Uterus (tissue), 3 donors: ENCODE measurements at regions not wholly inside any gene's neighbourhood (a gene's known extent, or its start where the extent isn't known, plus 50 kb on each side); places are given as distances from the start of the nearest gene placed in this dataset.

Experiments
- DNase-seq, 2 donors: peaks; one replicate each; pipeline ENCODE4 v3.0.0-alpha.2; 2019 to 2020
- H3K27ac ChIP-seq, 2 donors: fragments of 200-600 bp; sonication (generic); 1 replicate in 1 of 2; 2 replicates in 1 of 2; pipeline ENCODE4 v1.5.1; 2016 to 2018
- H3K27me3 ChIP-seq, 2 donors: fragments of 200-600 bp; sonication (generic); one replicate each; pipeline ENCODE4 v1.5.1; 2018 to 2019; ENCODE audit warnings: control low read depth in 1 of 2
- H3K36me3 ChIP-seq, 2 donors: fragments of 200-600 bp; sonication (generic); one replicate each; pipeline ENCODE4 v1.5.1; 2019; ENCODE audit warnings: control low read depth in 1 of 2
- H3K4me1 ChIP-seq, 2 donors: fragments of 200-600 bp; sonication (generic); one replicate each; pipeline ENCODE4 v1.5.1; 2018 to 2019; ENCODE audit warnings: control low read depth in 1 of 2
- H3K4me3 ChIP-seq, 2 donors: fragments of 200-600 bp; sonication (generic); 1 replicate in 1 of 2; 2 replicates in 1 of 2; pipeline ENCODE4 v1.5.1; 2018 to 2019; ENCODE audit warnings: mild to moderate bottlenecking in 1 of 2
- H3K9me3 ChIP-seq, 2 donors: fragments of 200-600 bp; sonication (generic); one replicate each; pipeline ENCODE4 v1.5.1; 2019; ENCODE audit warnings: control low read depth in 1 of 2
- CTCF ChIP-seq, 4 experiments: fragments of 200-600 bp in 2 of 4; fragments of 450-650 bp in 2 of 4; sonication (generic) in 2 of 4; IDR thresholded peaks; one replicate each; pipeline ENCODE4 v1.5.1; 2016 to 2019; ENCODE audit warnings: antibody characterized with exemption in 4 of 4, mild to moderate bottlenecking in 2 of 4, moderate library complexity in 1 of 4
- POLR2A ChIP-seq, 2 donors: fragments of 450-650 bp; IDR thresholded peaks; one replicate each; pipeline ENCODE4 v1.6.1; 2016; ENCODE audit warnings: antibody characterized with exemption in 2 of 2, mild to moderate bottlenecking in 1 of 2, moderate library complexity in 1 of 2
- intact Hi-C: fragments of 100-400 bp; cut with DNase I; formaldehyde crosslinking; loops from one replicate; pipeline ENCODE4 v1.15.1; 2023; ENCODE audit warnings: low total_unique reads
- donor health status: DM: yes; HTN: yes; CAD: no.

GRCh38 chr5:93674866-93675459 is 66.4 kb downstream of the POU5F2 start:
- no peaks in the 10 kb centered on the region for H3K4me1 ChIP-seq
- no peaks in the 10 kb centered on the region for H3K9me3 ChIP-seq
- no peak overlapping the region for H3K4me3 ChIP-seq
- DNase-seq, result no peak
- intact Hi-C loops, result no loop called here
- H3K27me3 ChIP-seq, result no peaks in the 10 kb centered on the region
- no peak overlapping the region for H3K27ac ChIP-seq
- no peaks in the 10 kb centered on the region for H3K36me3 ChIP-seq
- no peak for TF ChIP-seq CTCF (IDR thresholded peaks at IDR 0.05)
- no peak for TF ChIP-seq POLR2A (IDR thresholded peaks at IDR 0.05)

GRCh38 chr5:93674138-93674537 is 67.3 kb downstream of the POU5F2 start:
- TF ChIP-seq CTCF (IDR thresholded peaks at IDR 0.05) (no peak), POLR2A (IDR thresholded peaks at IDR 0.05) (no peak)
- Histone ChIP-seq H3K36me3 (no peaks in the 10 kb centered on the region), H3K4me1 (no peaks in the 10 kb centered on the region), H3K4me3 (no peak overlapping the region), H3K27ac (no peak overlapping the region), H3K27me3 (no peaks in the 10 kb centered on the region), H3K9me3 (no peaks in the 10 kb centered on the region)
- intact Hi-C loops, result no loop called here
- no peak for DNase-seq

- Histone ChIP-seq H3K27ac (no peak overlapping the region), H3K27me3 (no peaks in the 10 kb centered on the region), H3K4me1 (no peaks in the 10 kb centered on the region), H3K4me3 (no peak overlapping the region), H3K36me3 (no peaks in the 10 kb centered on the region), H3K9me3 (no peaks in the 10 kb centered on the region)
- DNase-seq, result no peak
- intact Hi-C loops, result no loop called here
- TF ChIP-seq POLR2A (IDR thresholded peaks at IDR 0.05), result no peak
- TF ChIP-seq CTCF (IDR thresholded peaks at IDR 0.05), result no peak
These were observed 68.0 kb downstream of the POU5F2 start for GRCh38 chr5:93673316-93673954.

GRCh38 chr5:93665648-93666047 is 75.8 kb downstream of the POU5F2 start:
- no peak for TF ChIP-seq POLR2A (IDR thresholded peaks at IDR 0.05)
- no peak for TF ChIP-seq CTCF (IDR thresholded peaks at IDR 0.05)
- intact Hi-C loops, result no loop called here

DNA sequence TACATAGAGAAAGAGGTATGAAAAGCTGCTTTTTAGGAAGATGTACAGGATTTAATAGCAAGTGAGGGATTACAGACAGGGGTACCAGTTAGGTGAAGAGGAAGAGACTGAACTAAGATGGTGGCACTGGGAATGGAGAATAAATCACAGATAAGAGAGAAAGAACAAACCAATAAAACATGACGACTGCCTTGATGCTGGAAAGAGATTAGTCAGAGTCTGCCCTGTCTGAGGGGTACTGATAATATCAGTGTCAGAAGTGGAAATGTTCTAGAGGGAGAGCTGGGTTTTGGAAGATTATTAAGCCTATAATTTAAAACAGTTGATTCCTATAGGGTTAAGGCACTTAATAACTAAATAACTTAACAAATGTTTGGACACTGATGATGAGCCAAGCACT is 77.7 kb downstream of the NR2F1 start:
- intact Hi-C loops, result no loop called here

More at GRCh38 chr5:93665648-93666047, 75.8 kb downstream of the POU5F2 start:
- Histone ChIP-seq H3K27ac (no peak overlapping the region), H3K4me1 (no peaks in the 10 kb centered on the region), H3K36me3 (no peaks in the 10 kb centered on the region), H3K27me3 (no peaks in the 10 kb centered on the region), H3K4me3 (no peak overlapping the region), H3K9me3 (no peaks in the 10 kb centered on the region)
- DNase-seq, result no peak

More for the DNA sequence above, 77.7 kb downstream of the NR2F1 start:
- Histone ChIP-seq H3K4me3 (no peak overlapping the region), H3K27me3 (no peaks in the 10 kb centered on the region), H3K36me3 (no peaks in the 10 kb centered on the region), H3K27ac (no peak overlapping the region), H3K4me1 (no peaks in the 10 kb centered on the region), H3K9me3 (no peaks in the 10 kb centered on the region)
- TF ChIP-seq POLR2A (IDR thresholded peaks at IDR 0.05) (no peak), CTCF (IDR thresholded peaks at IDR 0.05) (no peak)
- DNase-seq, result no peak
